ENCODE measurements at regions not wholly inside any gene's neighbourhood (a gene's known extent, or its start where the extent isn't known, plus 50 kb on each side); places are given as distances from the start of the nearest gene placed in this dataset.
"Not testable (repeated sequence)": the region's sequence is repeated elsewhere in the genome, so short reads cannot be mapped to it uniquely, and the experiment has no call there.

DNA sequence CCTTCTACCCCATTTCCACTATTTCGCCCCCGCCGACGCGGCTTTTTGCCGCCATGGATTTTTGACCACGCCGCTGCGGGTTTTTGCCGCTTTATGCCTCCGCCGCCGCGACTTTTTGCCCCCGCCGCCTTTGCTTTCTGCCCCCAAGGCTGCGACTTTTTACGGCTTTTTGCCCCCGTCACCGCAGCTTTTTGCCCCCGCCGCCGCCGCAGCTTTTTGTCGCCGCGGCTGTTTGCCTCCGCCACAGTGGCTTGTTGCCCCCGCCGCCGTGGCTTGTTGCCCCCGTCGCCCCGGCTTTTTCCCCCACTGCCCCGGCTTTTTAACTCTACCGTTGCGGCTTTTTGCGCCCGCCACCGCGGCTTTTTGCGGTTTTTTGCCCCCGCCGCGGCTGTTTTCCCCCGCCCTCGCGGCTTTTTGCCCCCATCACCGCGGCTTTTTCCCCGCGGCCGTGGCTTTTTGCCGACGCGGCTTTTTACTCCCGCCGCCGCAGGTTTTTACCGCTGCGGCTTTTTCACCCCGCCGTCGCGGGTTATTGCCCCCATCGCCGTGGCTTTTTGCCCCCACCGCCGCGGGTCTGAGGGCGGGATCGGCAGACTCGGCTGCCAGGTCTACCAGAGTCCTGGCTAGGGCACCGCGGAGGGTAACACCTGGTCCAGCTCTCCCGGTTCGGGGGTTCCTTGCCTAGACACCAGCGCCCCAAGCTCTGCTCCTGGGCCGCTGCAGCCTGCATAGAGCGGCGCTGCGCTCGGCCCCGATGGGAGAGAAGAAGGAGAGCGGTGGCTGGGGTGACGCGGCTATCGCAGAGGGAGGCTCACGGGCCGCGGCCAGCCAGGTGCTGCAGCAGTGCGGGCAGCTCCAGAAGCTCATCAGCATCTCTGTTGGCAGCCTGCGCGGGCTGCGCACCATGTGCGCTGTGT lies 562.7 kb upstream of the WSB1 start:
- Mint-ChIP-seq H3K27ac (no peak overlapping the region), H3K4me3 (no peak overlapping the region), H3K36me3 (peaks cover 4% of the 10 kb centered on the region), H3K27me3 (ENCODE audit: low read depth) (no peaks in the 10 kb centered on the region), H3K4me1 (no peaks in the 10 kb centered on the region), H3K9me3 (peaks cover 37% of the 10 kb centered on the region)
- TF ChIP-seq, protein P1, sequence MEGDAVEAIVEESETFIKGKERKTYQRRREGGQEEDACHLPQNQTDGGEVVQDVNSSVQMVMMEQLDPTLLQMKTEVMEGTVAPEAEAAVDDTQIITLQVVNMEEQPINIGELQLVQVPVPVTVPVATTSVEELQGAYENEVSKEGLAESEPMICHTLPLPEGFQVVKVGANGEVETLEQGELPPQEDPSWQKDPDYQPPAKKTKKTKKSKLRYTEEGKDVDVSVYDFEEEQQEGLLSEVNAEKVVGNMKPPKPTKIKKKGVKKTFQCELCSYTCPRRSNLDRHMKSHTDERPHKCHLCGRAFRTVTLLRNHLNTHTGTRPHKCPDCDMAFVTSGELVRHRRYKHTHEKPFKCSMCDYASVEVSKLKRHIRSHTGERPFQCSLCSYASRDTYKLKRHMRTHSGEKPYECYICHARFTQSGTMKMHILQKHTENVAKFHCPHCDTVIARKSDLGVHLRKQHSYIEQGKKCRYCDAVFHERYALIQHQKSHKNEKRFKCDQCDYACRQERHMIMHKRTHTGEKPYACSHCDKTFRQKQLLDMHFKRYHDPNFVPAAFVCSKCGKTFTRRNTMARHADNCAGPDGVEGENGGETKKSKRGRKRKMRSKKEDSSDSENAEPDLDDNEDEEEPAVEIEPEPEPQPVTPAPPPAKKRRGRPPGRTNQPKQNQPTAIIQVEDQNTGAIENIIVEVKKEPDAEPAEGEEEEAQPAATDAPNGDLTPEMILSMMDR (IDR thresholded peaks at IDR 0.05; ENCODE audit: unreplicated experiment) = no peak
- no peak for DNase-seq (ENCODE audit: low spot score in 2 of 2, unreplicated experiment in 2 of 2)

DNA sequence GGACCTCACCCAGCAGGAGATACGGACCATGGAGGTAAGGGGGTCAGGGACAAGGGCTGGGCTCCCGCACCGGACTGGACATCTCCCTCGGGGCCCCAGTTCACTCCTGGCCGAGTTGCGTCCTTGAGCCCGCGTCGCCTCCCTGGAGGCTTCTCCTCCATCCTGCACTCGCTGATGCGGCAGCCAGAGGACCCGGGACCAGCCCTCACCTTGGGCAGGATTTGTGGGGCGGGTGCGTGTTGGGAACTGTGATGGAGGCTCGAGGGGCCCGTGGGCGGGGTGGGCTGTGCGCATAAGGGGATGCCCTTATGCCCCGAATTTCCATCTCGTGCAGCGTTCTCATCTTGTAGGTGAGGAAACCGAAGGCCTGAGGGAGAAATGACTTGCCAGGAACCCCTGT lies 562.0 kb upstream of the WSB1 start:
- DNase-seq (ENCODE audit: low spot score in 2 of 2, unreplicated experiment in 2 of 2) = peak in 1 of 2 experiments; percentile 20
- H3K9me3 Mint-ChIP-seq = peaks cover 37% of the 10 kb centered on the region
- H3K4me1 Mint-ChIP-seq; H3K27ac Mint-ChIP-seq; H3K36me3 Mint-ChIP-seq; H3K4me3 Mint-ChIP-seq; H3K27me3 Mint-ChIP-seq (ENCODE audit: low read depth): not testable (repeated sequence)

DNA sequence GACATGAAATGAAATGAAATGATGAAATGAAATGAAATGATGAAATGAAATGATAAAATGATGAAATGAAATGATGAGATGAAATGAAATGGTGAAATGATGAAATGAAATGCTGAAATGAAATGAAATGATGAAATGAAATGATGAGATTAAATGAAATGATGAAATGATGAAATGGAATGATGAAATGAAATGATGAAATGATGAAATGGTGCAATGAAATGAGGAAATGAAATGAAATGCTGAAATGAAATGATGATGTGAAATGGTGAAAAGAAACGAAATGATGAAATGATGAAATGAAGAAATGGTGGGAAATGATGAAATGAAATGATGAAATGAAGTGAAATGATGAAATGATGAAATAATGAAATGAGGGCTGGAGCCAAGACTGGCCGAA lies 559.1 kb upstream of the WSB1 start:
- H3K4me3 Mint-ChIP-seq; DNase-seq (ENCODE audit: low spot score in 2 of 2, unreplicated experiment in 2 of 2); H3K27ac Mint-ChIP-seq; H3K4me1 Mint-ChIP-seq; H3K27me3 Mint-ChIP-seq (ENCODE audit: low read depth); H3K36me3 Mint-ChIP-seq: not testable (repeated sequence)
- H3K9me3 Mint-ChIP-seq = peaks cover 39% of the 10 kb centered on the region

DNA sequence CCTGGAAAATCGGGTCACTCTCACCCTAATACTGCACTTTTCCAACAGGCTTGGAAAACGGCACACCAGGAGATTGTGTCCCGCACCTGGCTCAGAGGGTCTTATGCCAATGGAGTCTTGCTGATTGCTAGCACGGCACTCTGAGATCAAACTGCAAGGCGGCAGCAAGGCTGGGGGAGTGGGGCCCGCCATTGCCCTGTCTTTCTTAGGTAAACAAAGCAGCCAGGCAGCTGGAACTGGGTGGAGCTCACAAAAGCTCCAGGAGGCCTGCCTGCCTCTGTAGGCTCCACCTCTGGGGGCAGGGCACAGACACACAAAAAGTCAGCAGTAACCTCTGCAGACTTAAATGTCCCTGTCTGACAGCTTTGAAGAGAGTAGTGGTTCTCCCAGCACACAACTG lies 557.9 kb upstream of the WSB1 start:
- DNase-seq (ENCODE audit: low spot score in 2 of 2, unreplicated experiment in 2 of 2); H3K4me1 Mint-ChIP-seq; H3K4me3 Mint-ChIP-seq; H3K27ac Mint-ChIP-seq; H3K36me3 Mint-ChIP-seq; H3K27me3 Mint-ChIP-seq (ENCODE audit: low read depth): not testable (repeated sequence)
- H3K9me3 Mint-ChIP-seq = peaks cover 43% of the 10 kb centered on the region

DNA sequence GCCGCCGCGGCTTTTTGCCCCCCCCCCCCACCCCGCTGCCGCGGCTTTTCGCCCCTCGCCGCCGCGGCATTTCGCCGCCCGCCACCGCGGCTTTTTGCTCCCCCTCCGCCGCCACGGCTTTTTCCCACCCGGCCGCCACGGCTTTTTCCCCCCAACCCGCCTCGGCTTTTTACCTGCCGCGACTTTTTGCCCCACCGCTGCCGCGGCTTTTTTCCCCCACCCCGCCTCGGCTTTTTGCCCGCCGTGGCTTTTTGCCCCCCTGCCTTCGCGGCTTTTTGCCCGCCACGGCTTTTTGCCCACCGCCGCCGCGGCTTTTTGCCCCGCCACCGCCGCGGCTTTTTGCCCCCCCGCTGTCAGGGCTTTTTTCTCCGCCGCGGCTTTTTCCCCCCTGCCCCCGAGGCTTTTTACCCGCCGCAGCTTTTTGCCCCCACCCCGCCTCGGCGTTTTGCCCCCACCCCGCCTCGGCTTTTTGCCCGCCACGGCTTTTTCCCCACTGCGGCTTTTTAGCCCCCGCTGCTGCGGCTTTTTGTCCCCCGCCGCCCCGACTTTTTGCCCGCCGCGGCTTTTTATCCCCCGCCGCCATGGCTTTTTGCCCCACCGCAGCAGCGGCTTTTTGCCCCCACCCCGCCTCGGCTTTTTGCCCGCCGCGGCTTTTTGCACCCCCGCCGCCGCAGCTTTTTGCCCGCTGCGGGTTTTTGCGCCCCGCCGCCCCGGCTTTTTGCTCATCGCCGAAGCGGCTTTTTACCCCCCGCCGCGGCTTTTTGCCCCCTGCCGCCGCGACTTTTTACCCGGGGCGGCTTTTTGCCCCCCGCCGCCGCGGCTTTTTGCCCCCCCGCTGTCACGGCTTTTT lies 527.8 kb upstream of the WSB1 start:
- Mint-ChIP-seq H3K27ac (no peak overlapping the region), H3K9me3 (peaks cover 50% of the 10 kb centered on the region), H3K4me1 (no peaks in the 10 kb centered on the region), H3K27me3 (ENCODE audit: low read depth) (no peaks in the 10 kb centered on the region), H3K4me3 (no peak overlapping the region), H3K36me3 (peaks cover 3% of the 10 kb centered on the region)
- DNase-seq (ENCODE audit: low spot score in 2 of 2, unreplicated experiment in 2 of 2) = no peak
- TF ChIP-seq, protein P1 (IDR thresholded peaks at IDR 0.05; ENCODE audit: unreplicated experiment) = no peak

DNA sequence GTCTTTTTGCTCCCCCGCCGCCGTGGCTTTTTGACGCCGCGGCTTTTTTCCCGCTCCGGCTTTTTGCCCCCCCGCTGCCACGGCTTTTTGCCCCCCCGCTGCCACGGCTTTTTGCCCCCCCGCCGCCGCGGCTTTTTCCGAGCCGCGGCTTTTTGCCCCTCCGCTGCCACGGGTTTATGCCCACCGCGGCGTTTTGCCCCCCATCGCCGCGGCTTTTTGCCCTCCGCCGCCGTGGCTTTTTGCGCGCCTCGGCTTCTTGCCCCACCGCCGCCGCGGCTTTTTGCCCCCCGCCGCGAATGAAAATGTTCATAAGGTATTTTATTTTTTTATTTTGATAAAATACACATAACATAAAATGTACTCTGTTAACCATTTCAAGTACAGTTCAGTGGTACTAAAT lies 527.2 kb upstream of the WSB1 start:
- DNase-seq (ENCODE audit: low spot score in 2 of 2, unreplicated experiment in 2 of 2) = no peak
- peaks cover 51% of the 10 kb centered on the region for H3K9me3 Mint-ChIP-seq
- no peak overlapping the region for H3K27ac Mint-ChIP-seq
- H3K36me3 Mint-ChIP-seq = peaks cover 3% of the 10 kb centered on the region
- TF ChIP-seq, protein P1 (IDR thresholded peaks at IDR 0.05; ENCODE audit: unreplicated experiment) = no peak
- no peaks in the 10 kb centered on the region for H3K4me1 Mint-ChIP-seq
- no peak overlapping the region for H3K4me3 Mint-ChIP-seq
- H3K27me3 Mint-ChIP-seq (ENCODE audit: low read depth) = no peaks in the 10 kb centered on the region

Measured in mesothelial cell of epicardium (in vitro differentiated cells).